ENCODE measurements at regions not wholly inside any gene's neighbourhood (a gene's known extent, or its start where the extent isn't known, plus 50 kb on each side); places are given as distances from the start of the nearest gene placed in this dataset.
"Not testable (repeated sequence)": the region's sequence is repeated elsewhere in the genome, so short reads cannot be mapped to it uniquely, and the experiment has no call there.

DNA sequence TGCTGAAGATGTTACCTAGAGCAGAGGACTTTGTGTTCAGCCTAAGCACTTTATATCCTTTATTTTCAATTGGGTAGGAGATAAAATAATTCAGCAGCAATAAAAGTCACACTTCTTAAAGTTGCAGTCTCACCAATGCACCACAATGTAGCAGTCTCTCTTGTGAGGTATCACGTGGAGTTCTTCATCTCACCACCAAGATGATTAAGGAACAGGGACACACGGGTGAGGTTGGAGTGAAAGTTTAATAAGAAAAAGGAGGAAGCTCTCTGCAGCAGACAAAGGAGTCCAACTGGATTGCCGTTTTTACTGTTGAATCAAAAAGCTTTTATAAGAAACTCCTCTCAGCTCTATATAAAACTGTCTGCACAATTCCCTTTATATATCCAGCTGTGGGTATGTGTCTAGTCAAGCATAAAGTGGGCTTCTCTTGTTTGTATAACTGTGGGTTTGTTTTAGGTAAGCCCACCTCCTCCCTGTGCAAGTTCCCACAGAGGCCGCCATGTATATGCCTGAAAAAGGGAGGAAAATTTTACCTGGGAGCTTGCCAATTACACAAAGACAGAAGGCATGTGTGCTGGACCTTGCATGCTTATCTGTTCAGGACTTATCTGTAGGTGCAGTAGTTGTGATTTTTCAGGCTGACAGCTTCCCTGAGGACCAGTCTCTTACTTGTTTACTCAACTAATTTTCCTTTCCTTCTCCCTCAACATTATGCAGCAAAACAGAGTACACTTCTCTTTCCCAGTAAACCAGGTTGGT, 1497.2 kb upstream of the TPTE start:
- not testable (repeated sequence) for H3K27me3 Mint-ChIP-seq; H3K4me1 Mint-ChIP-seq; ATAC-seq; H3K27ac Mint-ChIP-seq; H3K9me3 ChIP-seq (ENCODE audit: control insufficient read depth, low read length, poor library complexity, severe bottlenecking); H3K36me3 Mint-ChIP-seq (ENCODE audit: low read depth); H3K4me3 Mint-ChIP-seq; DNase-seq

DNA sequence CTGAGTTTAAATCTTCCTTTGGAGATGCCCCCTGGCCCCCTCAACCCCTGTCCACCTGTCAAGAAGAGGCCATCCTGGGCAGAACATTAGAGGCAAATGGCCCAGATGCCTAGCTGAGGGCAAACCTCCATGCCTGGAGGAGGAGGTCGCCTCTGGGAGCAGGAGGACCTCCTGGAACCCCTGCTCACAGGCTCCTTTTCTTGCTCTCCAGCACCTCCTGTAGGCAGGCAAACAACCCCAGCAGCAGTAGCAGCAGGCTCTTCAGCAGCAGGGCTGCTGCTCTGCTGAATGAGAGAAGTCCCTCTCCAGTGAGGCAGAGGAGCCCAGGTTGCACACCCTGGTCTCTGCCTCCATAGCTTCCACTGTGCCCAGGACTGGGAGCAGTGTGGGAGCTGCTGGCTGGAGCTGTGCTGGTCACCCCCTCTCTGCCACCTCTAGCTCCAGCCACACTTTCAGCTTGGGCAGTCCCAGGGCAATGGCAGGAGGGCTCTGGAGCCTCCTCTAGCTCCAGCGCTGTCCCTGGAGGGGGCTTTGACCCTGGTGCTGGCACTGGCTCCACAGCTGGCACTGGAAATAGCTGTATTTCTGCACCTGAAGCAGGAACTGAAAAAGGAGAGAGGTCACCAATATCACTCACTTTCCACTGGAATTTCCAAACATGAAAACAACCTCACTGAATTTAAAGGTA, 1494.5 kb upstream of the TPTE start:
- H3K4me1 Mint-ChIP-seq; DNase-seq; H3K36me3 Mint-ChIP-seq (ENCODE audit: low read depth); ATAC-seq; H3K27ac Mint-ChIP-seq; H3K27me3 Mint-ChIP-seq; H3K4me3 Mint-ChIP-seq; H3K9me3 ChIP-seq (ENCODE audit: control insufficient read depth, low read length, poor library complexity, severe bottlenecking): not testable (repeated sequence)

DNA sequence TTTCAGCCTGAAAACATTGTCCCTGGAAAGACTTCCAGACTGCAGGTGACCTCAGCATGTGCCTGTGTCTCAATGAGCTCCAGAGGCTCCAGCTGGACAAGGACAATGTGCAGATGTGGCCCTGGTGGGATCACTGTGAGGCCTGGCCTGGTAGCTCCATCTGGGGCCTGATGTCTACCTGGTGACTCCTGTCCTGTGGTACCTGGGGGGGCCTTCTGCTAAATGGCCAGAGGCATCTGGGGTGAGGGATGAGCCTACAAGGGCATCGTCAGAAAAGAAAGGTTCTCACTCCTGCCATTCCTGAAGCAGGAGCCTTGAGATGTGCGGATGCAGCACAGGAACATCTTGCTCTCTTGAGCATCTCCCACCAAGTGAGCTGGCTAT, 1494.0 kb upstream of the TPTE start:
- not testable (repeated sequence) for DNase-seq; H3K27me3 Mint-ChIP-seq; H3K4me3 Mint-ChIP-seq; H3K36me3 Mint-ChIP-seq (ENCODE audit: low read depth); H3K27ac Mint-ChIP-seq; H3K4me1 Mint-ChIP-seq; H3K9me3 ChIP-seq (ENCODE audit: control insufficient read depth, low read length, poor library complexity, severe bottlenecking); ATAC-seq

DNA sequence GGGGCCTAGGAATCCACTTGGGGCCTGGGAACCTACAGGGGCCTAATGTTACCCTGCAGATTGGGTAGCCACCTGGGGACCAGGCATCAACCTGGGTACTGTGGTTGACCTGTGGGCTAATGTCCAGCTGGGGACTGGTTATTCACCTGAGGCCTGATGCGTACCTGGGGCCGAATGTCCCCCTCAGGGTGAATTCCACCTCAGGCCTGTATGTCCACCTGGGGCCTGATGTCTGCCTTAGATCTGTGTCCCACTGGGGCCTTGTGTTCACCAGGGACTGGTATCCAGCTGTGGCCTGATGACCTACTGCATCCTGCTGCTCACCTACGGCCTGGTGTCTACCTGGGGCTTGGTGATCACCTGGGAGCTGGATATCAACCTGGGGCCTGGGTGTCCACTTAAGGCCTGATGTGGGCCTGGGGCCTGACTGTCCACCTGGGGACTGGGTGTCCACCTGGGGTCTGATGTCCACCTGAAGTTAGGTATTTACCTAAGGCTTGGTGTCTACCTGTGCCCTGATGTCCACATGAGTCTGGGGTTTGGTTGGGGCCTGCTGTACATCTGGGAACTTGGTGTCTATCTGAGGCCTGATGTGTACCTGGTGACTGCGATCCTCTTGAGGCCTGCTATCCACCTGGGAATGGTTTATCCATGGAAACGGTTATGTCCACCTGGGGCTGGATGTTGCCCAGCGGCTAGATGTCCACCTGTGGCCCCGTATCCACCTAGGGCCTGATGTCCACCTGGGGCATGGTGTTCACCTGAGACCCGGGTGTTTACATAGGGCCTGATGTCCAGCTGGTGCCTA, 1492.6 kb upstream of the TPTE start:
- H3K4me3 Mint-ChIP-seq; H3K36me3 Mint-ChIP-seq (ENCODE audit: low read depth); DNase-seq; H3K4me1 Mint-ChIP-seq; ATAC-seq; H3K27ac Mint-ChIP-seq; H3K9me3 ChIP-seq (ENCODE audit: control insufficient read depth, low read length, poor library complexity, severe bottlenecking); H3K27me3 Mint-ChIP-seq: not testable (repeated sequence)

DNA sequence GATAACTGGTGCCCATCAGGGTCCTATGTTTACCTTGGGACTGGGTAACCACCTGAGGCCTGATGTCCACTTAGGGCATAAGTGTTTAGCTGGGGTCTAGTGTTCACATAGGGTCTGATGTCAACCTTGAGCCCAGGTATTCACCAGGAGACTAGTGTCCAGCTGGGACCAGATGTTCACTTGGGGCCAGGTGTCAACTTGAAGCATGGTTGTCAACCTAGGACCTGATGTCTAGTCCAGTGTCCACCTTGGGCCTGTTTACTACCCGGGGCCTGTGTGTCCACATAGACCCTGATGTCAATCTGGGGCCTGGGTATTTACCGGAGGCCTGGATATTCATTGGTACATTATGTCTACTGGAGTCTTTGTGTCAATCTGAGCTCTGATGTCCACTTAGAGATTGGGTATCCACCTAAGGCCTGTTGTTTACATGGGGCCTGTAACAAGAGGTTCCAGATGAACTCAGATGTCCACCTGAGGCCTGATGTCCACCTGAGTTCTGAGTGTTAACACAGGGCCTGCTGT, 1491.2 kb upstream of the TPTE start:
- H3K27ac Mint-ChIP-seq; H3K4me1 Mint-ChIP-seq; H3K27me3 Mint-ChIP-seq; H3K9me3 ChIP-seq (ENCODE audit: control insufficient read depth, low read length, poor library complexity, severe bottlenecking); DNase-seq; H3K4me3 Mint-ChIP-seq; H3K36me3 Mint-ChIP-seq (ENCODE audit: low read depth); ATAC-seq: not testable (repeated sequence)

DNA sequence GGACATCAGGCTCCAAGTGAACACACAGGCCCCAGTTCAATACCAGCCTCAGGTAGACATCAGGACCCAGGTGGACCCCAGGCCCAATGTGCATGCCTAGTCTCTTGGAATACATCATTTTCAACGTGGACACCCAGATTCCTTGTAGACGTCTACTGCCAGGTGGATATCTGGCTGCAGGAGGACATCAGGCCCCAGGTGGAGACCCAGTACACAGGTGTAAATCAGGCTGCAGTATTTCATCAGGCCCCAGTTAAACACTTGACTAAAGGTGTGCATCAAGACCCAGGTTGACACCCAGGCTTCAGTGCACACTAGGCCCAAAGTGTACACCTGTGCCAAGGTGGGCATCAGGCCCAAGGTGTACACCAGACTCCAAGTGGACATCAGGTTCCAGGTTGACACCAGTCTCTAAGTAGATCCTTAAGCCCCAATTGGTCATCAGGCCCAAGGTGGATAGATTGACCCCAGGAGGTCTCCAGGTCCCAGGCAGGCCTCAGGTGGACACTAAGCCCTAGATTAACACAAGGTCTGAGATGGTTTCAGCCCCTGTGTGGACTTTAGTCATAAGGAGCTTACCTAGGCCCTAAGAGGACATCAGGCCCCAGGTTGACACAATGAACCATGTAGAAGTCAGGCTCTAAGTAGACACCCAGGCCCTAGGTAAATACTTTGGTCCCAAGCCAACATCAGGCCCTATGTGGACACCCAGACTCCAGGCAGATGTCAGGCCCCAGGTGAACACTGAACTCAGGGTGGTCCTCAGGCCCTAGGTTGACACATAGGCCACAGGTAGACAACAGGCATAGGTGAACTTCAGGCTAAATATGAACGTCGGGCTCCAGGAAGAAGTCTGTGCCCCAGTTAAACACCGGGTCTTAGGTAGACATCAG, 1489.7 kb upstream of the TPTE start:
- not testable (repeated sequence) for DNase-seq; H3K4me1 Mint-ChIP-seq; H3K27ac Mint-ChIP-seq; H3K4me3 Mint-ChIP-seq; H3K27me3 Mint-ChIP-seq; ATAC-seq; H3K9me3 ChIP-seq (ENCODE audit: control insufficient read depth, low read length, poor library complexity, severe bottlenecking); H3K36me3 Mint-ChIP-seq (ENCODE audit: low read depth)

DNA sequence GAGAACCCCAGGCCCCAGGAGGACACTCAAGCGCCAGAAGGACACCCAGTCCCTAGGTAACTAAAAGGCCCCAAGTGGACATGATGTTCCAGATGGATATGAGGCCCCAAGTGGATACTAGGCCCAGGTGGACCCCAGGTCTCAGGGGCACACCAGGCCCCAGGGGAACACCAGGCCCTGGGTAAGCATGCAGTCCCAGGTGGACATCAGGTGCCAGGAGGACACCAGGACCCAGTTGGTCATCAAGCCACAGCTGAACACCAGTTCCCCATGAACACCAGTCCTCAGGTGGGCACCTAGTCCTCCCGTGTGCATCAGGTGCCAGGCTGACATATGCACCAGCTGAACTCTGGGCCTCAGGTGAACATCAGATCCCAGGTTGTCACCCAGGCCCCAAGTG, 1488.8 kb upstream of the TPTE start:
- not testable (repeated sequence) for ATAC-seq; H3K27ac Mint-ChIP-seq; H3K4me3 Mint-ChIP-seq; H3K4me1 Mint-ChIP-seq; H3K36me3 Mint-ChIP-seq (ENCODE audit: low read depth); DNase-seq; H3K9me3 ChIP-seq (ENCODE audit: control insufficient read depth, low read length, poor library complexity, severe bottlenecking); H3K27me3 Mint-ChIP-seq

DNA sequence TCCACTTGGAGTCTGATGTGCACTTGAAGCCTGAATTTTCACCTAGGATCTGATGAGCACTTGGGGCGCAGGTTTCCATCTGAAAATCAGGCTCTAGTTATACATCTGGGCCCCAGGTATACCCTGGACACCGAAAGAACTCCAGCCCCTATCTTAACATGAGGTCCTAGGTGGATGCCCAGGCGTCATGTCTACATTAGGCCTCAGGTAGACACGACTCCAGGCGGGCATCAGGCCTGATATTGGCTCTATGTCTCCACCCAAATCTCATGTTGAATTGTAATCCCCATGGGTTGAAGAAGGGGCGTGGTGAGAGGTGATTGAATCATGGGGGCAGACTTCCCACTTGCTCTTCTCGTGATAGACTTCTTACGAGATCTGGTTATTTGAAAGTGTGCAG, 1488.1 kb upstream of the TPTE start:
- H3K27ac Mint-ChIP-seq; DNase-seq; H3K9me3 ChIP-seq (ENCODE audit: control insufficient read depth, low read length, poor library complexity, severe bottlenecking): not testable (repeated sequence)

DNA sequence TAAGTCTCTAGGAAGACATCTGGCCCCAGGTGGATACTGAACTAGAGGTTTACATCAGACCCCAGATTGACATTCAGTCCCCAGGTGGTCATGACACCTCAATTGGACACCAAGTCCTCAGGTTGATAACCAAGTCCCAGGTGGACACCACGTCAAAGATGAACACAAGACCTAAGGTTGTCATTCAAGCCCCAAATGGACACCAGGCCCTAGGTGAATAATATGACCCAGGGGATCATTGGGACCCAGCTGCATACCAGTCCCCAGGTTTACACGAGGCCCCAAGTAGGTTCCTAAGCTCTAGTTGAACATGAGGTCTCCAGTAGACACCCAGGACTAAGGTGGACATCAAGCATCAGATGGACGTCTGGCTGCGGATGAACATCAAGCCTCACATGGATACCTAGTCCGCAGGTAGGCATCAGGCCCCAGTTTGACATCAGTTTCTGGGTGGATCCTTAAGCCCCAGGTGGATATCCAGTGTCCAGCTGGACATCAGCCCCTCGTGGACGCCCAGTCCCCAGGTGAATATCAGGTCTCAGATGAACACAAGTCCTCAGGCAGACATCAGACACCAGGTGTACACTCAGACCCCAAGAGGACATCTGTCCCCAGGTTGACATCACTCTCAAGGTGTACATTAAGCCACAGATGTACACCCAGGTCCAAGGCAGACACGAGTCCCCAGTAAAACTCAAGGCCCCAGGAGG, 1486.7 kb upstream of the TPTE start:
- not testable (repeated sequence) for H3K36me3 Mint-ChIP-seq (ENCODE audit: low read depth); H3K4me1 Mint-ChIP-seq; H3K9me3 ChIP-seq (ENCODE audit: control insufficient read depth, low read length, poor library complexity, severe bottlenecking); ATAC-seq; H3K4me3 Mint-ChIP-seq; DNase-seq; H3K27ac Mint-ChIP-seq; H3K27me3 Mint-ChIP-seq

More for the DNA sequence above, 1488.1 kb upstream of the TPTE start:
- not testable (repeated sequence) for H3K4me1 Mint-ChIP-seq; H3K27me3 Mint-ChIP-seq; ATAC-seq; H3K36me3 Mint-ChIP-seq (ENCODE audit: low read depth); H3K4me3 Mint-ChIP-seq

DNA sequence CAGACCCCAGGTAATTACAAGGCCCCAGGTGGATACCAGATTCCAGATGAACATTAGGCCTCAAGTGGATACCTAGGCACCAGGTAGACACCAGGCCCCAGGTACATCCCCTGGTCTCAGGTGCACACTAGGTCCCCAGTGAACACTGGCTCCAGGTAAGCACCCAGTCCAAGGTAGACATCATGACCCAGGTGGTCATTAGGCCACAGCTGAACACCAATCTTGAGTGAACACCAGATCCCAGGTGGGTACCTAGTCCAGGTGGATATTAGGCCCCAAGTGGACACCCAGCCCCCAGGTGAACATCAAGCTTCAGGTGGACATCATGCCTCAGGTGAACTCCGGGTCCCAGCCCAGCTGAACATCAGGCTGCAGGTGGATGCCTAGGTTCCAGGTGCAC, 1486.2 kb upstream of the TPTE start:
- not testable (repeated sequence) for ATAC-seq; H3K4me3 Mint-ChIP-seq; H3K27ac Mint-ChIP-seq; H3K9me3 ChIP-seq (ENCODE audit: control insufficient read depth, low read length, poor library complexity, severe bottlenecking); H3K36me3 Mint-ChIP-seq (ENCODE audit: low read depth); H3K27me3 Mint-ChIP-seq; DNase-seq; H3K4me1 Mint-ChIP-seq

DNA sequence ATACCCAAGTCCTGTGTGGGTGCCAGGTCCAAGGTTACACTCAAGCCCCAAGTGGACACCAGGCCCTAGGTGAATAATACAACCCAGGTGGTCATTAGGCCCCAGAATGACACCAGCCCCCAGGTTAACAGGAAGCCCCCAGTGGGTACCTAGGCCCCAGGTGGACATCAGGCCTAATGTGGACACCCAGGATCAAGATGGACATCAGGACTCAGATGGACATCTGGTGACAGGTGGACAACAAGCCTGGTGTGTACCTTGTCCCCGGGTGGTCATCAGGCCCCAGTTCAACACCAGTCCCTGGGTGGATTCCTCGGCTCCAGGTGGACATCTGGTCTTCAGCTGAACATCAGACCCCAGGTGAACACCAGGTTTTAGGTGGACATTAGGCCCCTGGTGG, 1485.4 kb upstream of the TPTE start:
- not testable (repeated sequence) for H3K27me3 Mint-ChIP-seq; H3K36me3 Mint-ChIP-seq (ENCODE audit: low read depth); H3K27ac Mint-ChIP-seq; H3K9me3 ChIP-seq (ENCODE audit: control insufficient read depth, low read length, poor library complexity, severe bottlenecking); DNase-seq; H3K4me3 Mint-ChIP-seq; ATAC-seq; H3K4me1 Mint-ChIP-seq

DNA sequence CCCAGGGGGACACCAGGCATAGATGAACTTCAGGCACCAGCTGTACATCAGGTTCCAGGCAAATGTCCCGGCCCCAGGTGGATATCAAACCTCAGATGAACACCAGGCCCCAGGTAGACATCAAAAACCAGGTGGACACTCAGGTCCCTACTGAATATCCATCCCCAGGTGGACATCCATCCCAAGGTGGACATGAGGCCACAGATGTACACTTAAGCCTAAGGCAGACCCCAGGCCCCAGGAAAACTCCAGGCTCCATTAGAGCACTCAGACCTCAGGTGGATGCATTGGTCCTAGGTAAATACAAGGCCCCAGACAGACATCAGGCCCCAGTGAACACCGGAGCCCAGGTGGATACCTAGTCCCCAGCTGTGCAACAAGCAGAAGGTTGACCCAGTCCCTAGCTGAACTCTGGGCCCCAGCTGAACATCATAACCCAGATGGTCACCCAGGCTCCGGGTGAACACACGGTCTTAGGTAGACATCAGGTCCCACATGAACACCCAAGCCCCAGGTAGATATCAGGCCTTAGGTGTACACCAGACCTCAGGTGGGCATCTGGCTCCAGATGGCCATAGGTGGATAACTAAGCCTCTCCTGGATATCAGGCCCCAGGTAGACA, 1484.3 kb upstream of the TPTE start:
- H3K27me3 Mint-ChIP-seq; H3K4me1 Mint-ChIP-seq; DNase-seq; H3K36me3 Mint-ChIP-seq (ENCODE audit: low read depth); ATAC-seq; H3K9me3 ChIP-seq (ENCODE audit: control insufficient read depth, low read length, poor library complexity, severe bottlenecking); H3K4me3 Mint-ChIP-seq; H3K27ac Mint-ChIP-seq: not testable (repeated sequence)
